HG02943 (cell line): ENCODE measurements at regions not wholly inside any gene's neighbourhood (a gene's known extent, or its start where the extent isn't known, plus 50 kb on each side); places are given as distances from the start of the nearest gene placed in this dataset.
"Not testable (repeated sequence)": the region's sequence is repeated elsewhere in the genome, so short reads cannot be mapped to it uniquely, and the experiment has no call there.

Experiments used
- ATAC-seq: cut with Tn5 transposase; IDR thresholded peaks from one replicate; pipeline ENCODE4 v1.9.1; 2021; ENCODE audit warnings: mild to moderate bottlenecking, low read depth, moderate library complexity; ENCODE audit not compliant: unreplicated experiment

DNA sequence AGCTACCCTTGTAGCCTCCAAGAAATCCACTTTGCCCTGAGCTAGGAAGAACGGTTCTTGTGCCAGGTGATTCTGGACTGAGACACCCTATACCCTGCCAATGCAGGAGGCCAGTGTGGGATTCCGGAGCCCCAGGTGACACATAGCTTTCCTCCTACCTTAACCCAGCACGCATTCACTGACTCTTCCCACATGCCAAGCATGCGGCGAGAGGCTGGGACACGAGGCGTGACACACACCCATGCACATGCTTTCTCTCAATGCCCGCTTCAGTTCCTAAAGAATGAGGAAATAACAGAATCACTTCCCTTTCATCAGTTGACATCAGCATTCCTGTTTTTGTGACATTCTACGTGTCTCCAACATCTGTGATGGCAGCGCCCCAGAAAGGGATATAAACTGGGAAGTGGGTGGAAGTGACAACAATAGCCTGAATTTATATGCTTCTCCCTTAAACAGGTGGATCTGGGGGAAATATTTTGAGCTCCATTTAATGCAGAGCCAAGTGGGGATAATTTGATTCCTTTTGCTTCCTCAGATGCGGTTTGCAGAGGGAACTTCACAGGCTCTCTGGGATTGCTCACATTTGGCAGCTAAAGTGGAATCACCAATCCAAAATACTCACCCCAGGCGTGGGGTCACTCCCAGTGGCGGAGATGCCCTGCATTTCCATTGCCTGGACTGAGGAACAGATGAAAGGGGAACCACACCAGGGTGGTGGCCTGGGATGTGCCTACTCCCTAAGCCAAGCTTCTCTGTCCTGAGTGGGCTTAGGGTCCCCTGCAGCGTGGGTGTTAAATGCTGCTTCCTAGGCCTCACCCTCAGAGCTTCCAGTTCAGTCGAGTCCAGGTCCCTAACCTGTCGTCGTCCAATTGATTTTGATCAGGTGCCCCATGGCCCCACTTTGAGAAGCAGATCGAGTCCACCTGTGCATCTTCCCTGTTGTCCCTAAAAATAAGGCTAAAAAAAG is 445.1 kb downstream of the SIPA1L2 start:
- no peak for ATAC-seq

DNA sequence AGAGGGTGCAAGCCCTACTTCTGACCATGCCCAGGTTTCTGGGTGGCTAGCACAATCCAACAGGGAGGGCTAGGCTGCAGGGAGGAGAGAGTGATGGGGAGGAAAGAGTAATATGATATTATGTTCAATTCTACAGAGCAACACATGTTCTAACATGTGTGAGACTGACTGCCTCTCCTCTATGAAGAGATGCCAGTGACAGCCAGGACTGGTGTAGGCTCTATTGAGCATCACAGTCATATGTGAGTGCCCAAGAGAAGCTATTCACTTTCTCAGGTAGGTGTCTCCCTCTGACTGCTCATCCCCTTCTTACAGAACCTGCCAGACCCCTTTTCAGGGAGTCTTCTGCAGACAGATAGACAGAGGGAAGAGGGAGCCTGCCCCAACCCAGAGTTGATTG is 446.1 kb downstream of the SIPA1L2 start:
- no peak for ATAC-seq

DNA sequence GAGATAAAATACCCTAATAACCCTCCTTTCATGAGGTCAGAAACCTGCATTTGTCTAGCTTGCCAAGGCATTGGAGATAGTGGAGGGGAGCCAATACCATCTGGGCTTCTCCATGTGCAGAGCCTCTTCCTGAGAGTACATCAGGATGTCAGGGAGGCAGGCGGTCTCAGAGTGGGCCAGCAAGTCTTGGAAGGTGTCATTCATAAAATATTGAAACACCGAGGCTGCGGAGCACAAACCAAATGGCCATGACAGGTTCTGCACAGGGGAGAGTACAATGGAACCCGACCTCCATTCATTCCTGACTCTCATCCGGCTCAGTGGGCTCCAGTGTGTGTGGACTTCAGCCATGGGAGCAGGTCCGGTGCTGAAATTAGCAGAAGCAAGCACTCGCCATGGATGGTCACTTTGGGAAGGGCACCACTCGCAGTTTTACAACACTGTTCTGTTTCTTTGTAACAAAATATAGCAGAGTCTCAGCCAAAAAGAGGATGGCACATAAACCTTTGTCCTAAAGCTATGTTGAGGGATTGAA is 446.6 kb downstream of the SIPA1L2 start:
- no peak for ATAC-seq

DNA sequence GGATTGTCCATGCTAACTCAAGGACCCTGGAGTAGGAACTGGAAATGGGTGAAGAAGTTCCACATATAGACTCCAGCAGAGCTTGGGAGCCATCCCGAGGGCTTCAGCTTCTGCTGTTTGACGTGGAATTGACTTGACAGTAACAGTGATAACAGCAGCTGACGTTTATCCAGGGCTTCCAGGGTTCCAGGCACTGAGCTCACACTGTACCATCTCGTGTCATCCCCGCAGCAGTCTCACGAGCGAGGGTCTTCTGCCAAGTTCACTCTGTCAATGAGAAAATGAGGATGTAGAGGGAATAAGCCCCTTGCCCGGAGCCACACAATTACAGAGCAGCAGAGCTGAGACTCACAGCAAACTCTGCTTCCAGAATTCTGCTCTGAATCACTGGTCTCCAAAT is 447.7 kb downstream of the SIPA1L2 start:
- ATAC-seq = no peak

GRCh38 chr1:232180779-232181136 is 449.2 kb downstream of the SIPA1L2 start:
- no peak for ATAC-seq

GRCh38 chr1:232179896-232180778 is 449.8 kb downstream of the SIPA1L2 start:
- ATAC-seq = no peak

GRCh38 chr1:232178191-232178590 is 451.7 kb downstream of the SIPA1L2 start:
- ATAC-seq = no peak

DNA sequence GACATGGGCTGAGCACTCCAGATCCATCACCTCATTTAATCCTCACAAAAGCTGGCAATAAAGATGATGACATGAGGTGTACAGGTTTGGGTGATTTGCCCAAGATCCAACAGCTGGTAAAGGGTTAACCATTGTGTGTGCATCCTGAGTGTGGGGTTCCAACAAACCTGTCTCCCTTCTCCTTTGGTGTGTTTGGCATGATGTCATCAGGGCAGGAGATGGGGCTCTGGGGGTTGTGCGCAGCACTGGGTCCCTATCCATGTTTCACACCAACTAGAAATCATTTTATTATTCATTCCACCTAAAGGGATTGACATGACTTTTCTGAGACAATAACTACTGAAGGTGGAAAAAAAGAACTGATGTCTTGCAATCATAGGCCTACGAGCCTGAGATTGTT is 452.5 kb downstream of the SIPA1L2 start:
- no peak for ATAC-seq

DNA sequence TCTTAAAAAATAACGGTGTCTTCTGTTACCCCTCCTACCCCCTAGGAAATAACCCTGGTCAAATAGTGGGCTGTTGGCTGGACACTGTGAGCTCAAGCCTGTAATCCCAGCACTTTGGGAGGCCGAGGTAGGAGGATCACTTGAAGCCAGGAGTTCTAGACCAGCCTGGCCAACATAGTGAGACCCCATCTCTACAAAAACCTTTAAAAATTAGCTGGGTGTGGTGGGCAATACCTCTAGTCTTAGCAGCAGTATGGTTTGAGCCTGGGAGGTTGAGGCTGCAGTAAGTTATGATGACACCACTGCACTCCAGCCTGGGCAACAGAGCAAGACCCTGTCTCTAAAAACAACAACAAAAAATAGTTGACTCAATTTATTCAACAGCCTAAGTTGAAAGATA is 453.7 kb downstream of the SIPA1L2 start:
- no peak for ATAC-seq

DNA sequence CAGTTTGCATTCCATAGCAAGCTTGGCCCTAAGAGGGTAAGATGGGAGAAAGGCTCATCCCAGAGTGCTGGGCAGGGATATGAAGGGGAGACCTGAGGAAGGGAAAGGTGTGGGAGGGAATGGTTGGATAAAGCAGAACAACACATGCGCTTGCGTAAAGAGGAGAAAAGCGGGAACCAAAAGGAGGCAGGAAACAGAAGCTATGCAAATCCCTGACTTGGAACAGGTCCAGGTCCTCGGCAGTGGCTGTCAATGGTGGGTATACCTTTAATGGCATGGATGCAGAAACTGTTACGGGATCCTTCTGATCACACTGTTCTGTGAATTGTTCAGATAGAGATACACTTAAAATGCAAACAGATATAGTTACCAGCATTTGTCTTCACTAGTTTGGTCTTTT is 455.6 kb downstream of the SIPA1L2 start:
- no peak for ATAC-seq

DNA sequence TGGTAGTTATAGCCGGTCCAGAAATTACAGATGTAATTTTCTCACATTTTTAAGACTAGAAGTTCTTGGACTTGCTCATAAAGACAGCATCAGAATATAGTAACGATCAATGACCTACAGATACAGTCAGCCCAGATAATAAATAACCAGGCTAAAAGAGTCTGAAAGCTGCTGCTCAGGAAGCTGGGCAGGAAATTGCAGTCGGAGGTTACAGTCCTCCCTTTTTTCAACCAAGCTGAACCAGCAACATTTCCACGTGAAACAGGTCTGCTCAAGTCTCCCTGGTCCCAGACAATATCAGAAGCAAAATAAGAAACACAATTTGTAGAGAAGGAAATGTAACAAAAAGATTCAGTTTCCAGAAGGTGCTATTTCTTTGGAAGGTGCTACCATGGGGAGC is 457.4 kb downstream of the SIPA1L2 start:
- no peak for ATAC-seq

DNA sequence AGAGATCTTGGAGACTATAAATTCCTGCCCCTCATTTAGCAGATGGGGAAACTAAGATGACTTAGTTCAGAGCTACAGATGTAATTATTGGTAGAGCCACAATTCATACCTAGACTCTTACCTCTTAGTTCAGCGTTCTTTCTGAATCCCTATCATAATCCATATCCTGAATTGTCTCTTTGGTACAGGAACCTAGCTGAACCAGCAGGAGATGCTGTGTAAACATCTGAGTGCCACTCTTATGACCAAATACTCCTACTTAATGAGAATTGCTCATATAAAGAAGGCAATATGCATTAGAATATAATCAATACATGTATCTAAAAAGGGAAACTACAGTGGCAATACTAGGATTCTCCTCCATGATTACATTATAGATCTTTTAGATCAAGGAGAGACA is 459.0 kb downstream of the SIPA1L2 start:
- ATAC-seq = no peak

DNA sequence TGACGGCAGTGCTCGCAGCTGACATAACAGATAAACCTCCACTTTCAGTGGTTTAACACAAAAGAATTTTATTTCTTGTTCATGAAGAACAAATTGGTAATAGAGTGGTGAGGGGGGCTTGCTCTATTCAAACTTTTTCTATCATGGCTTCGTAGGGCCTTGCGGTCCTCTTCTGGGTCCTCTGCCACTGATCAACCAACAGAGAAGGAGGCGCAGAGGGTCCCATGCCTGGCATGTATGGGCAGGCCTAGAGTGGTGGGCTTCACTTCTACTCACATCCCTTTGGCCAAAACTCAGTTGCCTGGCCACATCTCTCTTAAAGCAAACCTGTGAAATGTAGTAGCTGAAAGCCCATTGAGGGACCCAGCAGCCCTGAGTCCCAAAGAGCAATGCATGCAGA is 460.5 kb downstream of the SIPA1L2 start:
- ATAC-seq = no peak

DNA sequence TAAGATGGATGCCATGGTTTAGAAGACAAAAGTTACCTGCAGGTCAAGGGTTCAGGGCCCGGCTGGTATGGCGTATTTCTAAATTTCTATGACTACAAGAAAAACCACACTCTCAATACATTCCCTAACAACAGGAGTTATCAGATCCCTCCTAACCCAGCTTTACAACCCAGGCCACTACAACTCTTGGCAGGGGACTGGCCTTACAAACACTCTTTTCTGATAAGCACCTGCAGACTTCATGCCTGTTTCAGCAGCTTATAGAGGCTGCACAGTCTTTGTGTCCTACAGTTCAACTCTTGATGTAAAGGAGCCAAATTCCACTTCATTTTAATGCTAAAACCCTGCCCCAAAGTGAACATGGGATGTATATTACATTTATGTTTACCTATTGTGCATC is 461.4 kb downstream of the SIPA1L2 start:
- ATAC-seq = no peak

DNA sequence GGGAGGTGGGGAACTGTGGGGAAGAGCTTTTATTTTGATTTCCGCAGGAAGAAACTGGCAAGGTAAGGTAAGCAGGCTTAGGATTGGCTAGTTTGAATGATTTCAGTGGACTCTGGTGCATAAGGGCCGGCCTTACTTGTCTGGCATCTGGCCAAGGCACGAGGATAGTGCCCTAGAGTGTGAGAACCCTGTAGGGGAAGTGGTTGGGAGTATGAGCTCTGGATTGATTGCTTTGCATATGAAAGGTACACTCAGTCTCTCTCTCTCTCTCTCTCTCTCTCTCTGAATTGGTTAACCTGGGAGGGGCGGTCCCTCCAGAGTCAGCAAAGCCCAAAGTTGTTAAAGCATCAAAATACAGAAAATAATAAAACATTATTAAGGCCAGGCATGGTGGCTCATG is 463.0 kb downstream of the SIPA1L2 start:
- no peak for ATAC-seq

GRCh38 chr1:232164078-232164963 is 465.6 kb downstream of the SIPA1L2 start:
- ATAC-seq = no peak

GRCh38 chr1:232163533-232163932 is 466.4 kb downstream of the SIPA1L2 start:
- no peak for ATAC-seq

- ATAC-seq = no peak
These were observed 467.9 kb downstream of the SIPA1L2 start for GRCh38 chr1:232162001-232162400.

GRCh38 chr1:232158558-232158957 is 471.4 kb downstream of the SIPA1L2 start:
- ATAC-seq = not testable (repeated sequence)

- ATAC-seq = not testable (repeated sequence)
These were observed 473.9 kb downstream of the SIPA1L2 start for GRCh38 chr1:232156070-232156469.
